ENCODE measurements at regions not wholly inside any gene's neighbourhood (a gene's known extent, or its start where the extent isn't known, plus 50 kb on each side); places are given as distances from the start of the nearest gene placed in this dataset.

GRCh38 chr1:214897581-214897980, 185.0 kb upstream of the KCNK2 start:
- no peak overlapping the region for H3K4me3 Mint-ChIP-seq
- POLR2A ChIA-PET, result no interaction called here
- H3K36me3 Mint-ChIP-seq, result no peaks in the 10 kb centered on the region
- peaks cover 5% of the 10 kb centered on the region for H3K9me3 Mint-ChIP-seq
- ATAC-seq, result no peak
- H3K4me1 Mint-ChIP-seq, result peaks cover 7% of the 10 kb centered on the region; the same call in 1 of the 2 replicates
- H3K27ac Mint-ChIP-seq, result no peak overlapping the region
- CTCF ChIA-PET, result no interaction called here
- DNase-seq (ENCODE audit: low spot score), result no peak
- TF ChIP-seq E2F1 (CRISPR knock-in tag; IDR thresholded peaks at IDR 0.05) (no peak), NR1H2 (CRISPR knock-in tag; IDR thresholded peaks at IDR 0.05) (no peak), TEAD4 (CRISPR knock-in tag; IDR thresholded peaks at IDR 0.05) (no peak), SMAD4 (CRISPR knock-in tag; IDR thresholded peaks at IDR 0.05) (no peak), FOXJ3 (CRISPR knock-in tag; IDR thresholded peaks at IDR 0.05; ENCODE audit: borderline replicate concordance) (no peak), USF2 (CRISPR knock-in tag; IDR thresholded peaks at IDR 0.05) (no peak), ELF4 (CRISPR knock-in tag; IDR thresholded peaks at IDR 0.05; ENCODE audit: low read depth) (no peak), E2F4 (CRISPR knock-in tag; IDR thresholded peaks at IDR 0.05; ENCODE audit: borderline replicate concordance, low read depth) (no peak), JUN (CRISPR knock-in tag; IDR thresholded peaks at IDR 0.05) (no peak), STAT6 (CRISPR knock-in tag; conservative IDR thresholded peaks at IDR 0.05; ENCODE audit: low read depth) (no peak), ZNF512 (CRISPR knock-in tag; IDR thresholded peaks at IDR 0.05; ENCODE audit: borderline replicate concordance) (no peak), RORB (CRISPR knock-in tag; IDR thresholded peaks at IDR 0.05) (no peak), SMAD3 (CRISPR knock-in tag; IDR thresholded peaks at IDR 0.05; ENCODE audit: borderline replicate concordance) (no peak), NFATC4 (CRISPR knock-in tag; IDR thresholded peaks at IDR 0.05) (no peak), ZNF423 (CRISPR knock-in tag; IDR thresholded peaks at IDR 0.05) (no peak)
- no peaks in the 10 kb centered on the region for H3K27me3 Mint-ChIP-seq (ENCODE audit: low read depth)

GRCh38 chr1:214898161-214898560, 184.4 kb upstream of the KCNK2 start:
- Mint-ChIP-seq H3K4me3 (no peak overlapping the region), H3K36me3 (no peaks in the 10 kb centered on the region), H3K4me1 (peaks cover 7% of the 10 kb centered on the region; the same call in 1 of the 2 replicates), H3K9me3 (peaks cover 4% of the 10 kb centered on the region), H3K27ac (no peak overlapping the region), H3K27me3 (ENCODE audit: low read depth) (no peaks in the 10 kb centered on the region)
- ATAC-seq, result peak; percentile 67
- DNase-seq (ENCODE audit: low spot score), result no peak
- CTCF ChIA-PET, result interaction anchor here (0.6 kb wide), 1 partner anchor 75 kb away, joined by 4 read pairs; no protein-coding TSS in a partner anchor
- POLR2A ChIA-PET, result no interaction called here
- no peak for TF ChIP-seq SOX15 (CRISPR knock-in tag; IDR thresholded peaks at IDR 0.05)
- no peak for TF ChIP-seq SMAD3 (CRISPR knock-in tag; IDR thresholded peaks at IDR 0.05; ENCODE audit: borderline replicate concordance)
- TF ChIP-seq E2F4 (CRISPR knock-in tag; IDR thresholded peaks at IDR 0.05; ENCODE audit: borderline replicate concordance, low read depth), result no peak
- TF ChIP-seq AFF4 (CRISPR knock-in tag; IDR thresholded peaks at IDR 0.05; ENCODE audit: borderline replicate concordance), result no peak
- no peak for TF ChIP-seq NFYB (CRISPR knock-in tag; conservative IDR thresholded peaks at IDR 0.05; ENCODE audit: low read depth)
- TF ChIP-seq NR3C1 (CRISPR knock-in tag; conservative IDR thresholded peaks at IDR 0.05; ENCODE audit: low read depth), result no peak
- no peak for TF ChIP-seq CREM (CRISPR knock-in tag; IDR thresholded peaks at IDR 0.05)
- TF ChIP-seq KAT7 (CRISPR knock-in tag; IDR thresholded peaks at IDR 0.05; ENCODE audit: borderline replicate concordance), result no peak
- TF ChIP-seq IRF1 (CRISPR knock-in tag; IDR thresholded peaks at IDR 0.05), result no peak

Data from WTC11 (cell line).